ENCODE measurements at regions not wholly inside any gene's neighbourhood (a gene's known extent, or its start where the extent isn't known, plus 50 kb on each side); places are given as distances from the start of the nearest gene placed in this dataset.

DNA sequence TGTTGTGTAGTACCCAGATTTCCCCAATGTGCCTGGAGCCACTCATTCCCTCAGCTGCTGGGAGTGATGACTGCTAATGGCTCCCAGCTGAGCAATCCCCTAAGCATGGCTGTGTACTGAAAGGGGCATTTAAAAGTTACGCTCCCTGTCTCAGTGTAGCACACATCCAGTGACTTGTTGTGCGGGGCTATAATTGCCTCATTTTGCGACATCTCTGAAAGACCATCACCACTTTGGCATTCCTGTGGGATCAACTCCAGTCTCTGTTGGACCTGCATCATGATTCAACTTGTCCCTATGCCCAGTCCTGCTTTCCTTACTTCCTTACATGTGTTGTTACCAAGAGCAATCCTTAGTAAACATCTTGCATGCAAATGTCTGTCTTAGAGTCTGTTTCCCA is 201.2 kb upstream of the MPDZ start:
- no peak for DNase-seq
- Histone ChIP-seq H3K9me3 (ENCODE audit: control insufficient read depth, low read length) (no peaks in the 10 kb centered on the region), H3K4me3 (ENCODE audit: low read length) (no peak overlapping the region), H3K4me1 (ENCODE audit: control insufficient read depth, insufficient read depth, low read length) (no peaks in the 10 kb centered on the region), H3K27me3 (ENCODE audit: control insufficient read depth, insufficient read depth, low read length, poor library complexity, severe bottlenecking) (no peaks in the 10 kb centered on the region), H3K27ac (ENCODE audit: low read depth, low read length) (no peak overlapping the region), H3K9ac (ENCODE audit: extremely low read depth, low read length, poor library complexity, severe bottlenecking) (no peak overlapping the region), H3K36me3 (ENCODE audit: control insufficient read depth, insufficient read depth, low read length) (no peaks in the 10 kb centered on the region)
- no peaks in the 10 kb centered on the region for H3K36me3 Mint-ChIP-seq (ENCODE audit: low read depth)
- no peak overlapping the region for H3K27ac Mint-ChIP-seq
- H3K9me3 Mint-ChIP-seq = peaks cover 10% of the 10 kb centered on the region
- H3K4me3 Mint-ChIP-seq = no peak overlapping the region
- TF ChIP-seq, protein P1, sequence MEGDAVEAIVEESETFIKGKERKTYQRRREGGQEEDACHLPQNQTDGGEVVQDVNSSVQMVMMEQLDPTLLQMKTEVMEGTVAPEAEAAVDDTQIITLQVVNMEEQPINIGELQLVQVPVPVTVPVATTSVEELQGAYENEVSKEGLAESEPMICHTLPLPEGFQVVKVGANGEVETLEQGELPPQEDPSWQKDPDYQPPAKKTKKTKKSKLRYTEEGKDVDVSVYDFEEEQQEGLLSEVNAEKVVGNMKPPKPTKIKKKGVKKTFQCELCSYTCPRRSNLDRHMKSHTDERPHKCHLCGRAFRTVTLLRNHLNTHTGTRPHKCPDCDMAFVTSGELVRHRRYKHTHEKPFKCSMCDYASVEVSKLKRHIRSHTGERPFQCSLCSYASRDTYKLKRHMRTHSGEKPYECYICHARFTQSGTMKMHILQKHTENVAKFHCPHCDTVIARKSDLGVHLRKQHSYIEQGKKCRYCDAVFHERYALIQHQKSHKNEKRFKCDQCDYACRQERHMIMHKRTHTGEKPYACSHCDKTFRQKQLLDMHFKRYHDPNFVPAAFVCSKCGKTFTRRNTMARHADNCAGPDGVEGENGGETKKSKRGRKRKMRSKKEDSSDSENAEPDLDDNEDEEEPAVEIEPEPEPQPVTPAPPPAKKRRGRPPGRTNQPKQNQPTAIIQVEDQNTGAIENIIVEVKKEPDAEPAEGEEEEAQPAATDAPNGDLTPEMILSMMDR (conservative IDR thresholded peaks at IDR 0.05) = no peak
- H3K27me3 Mint-ChIP-seq (ENCODE audit: insufficient read depth) = no peaks in the 10 kb centered on the region
- WGBS, 2 experiments (ENCODE audit: insufficient coverage in 1 of 2, insufficient read length in 1 of 2) = 93 to 97% methylated on average over 3 of the region's 3 CpGs
- H3K4me1 Mint-ChIP-seq = peaks cover 5% of the 10 kb centered on the region

DNA sequence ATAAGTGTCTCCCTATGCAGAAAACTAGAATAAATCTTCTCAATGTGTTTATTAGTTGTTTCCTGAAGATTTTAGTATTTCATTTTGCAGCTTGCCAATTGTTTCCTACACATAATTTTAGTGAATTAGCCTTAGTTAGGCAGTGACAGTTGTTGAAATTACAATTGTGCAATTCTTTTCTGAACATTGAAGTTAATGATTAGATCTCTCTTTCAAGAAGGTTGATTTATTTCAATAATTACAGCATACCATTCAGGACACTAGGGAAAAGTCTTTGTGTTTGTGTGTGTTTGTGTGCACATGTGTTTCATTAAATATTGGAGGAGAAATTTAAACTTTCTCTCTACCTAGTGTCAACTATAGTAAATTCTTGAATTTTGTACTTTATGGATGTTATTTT is 199.6 kb upstream of the MPDZ start:
- no peaks in the 10 kb centered on the region for H3K27me3 Mint-ChIP-seq (ENCODE audit: insufficient read depth)
- Histone ChIP-seq H3K27me3 (ENCODE audit: control insufficient read depth, insufficient read depth, low read length, poor library complexity, severe bottlenecking) (no peaks in the 10 kb centered on the region), H3K36me3 (ENCODE audit: control insufficient read depth, insufficient read depth, low read length) (no peaks in the 10 kb centered on the region), H3K9ac (ENCODE audit: extremely low read depth, low read length, poor library complexity, severe bottlenecking) (no peak overlapping the region), H3K4me3 (ENCODE audit: low read length) (no peak overlapping the region), H3K4me1 (ENCODE audit: control insufficient read depth, insufficient read depth, low read length) (no peaks in the 10 kb centered on the region), H3K9me3 (ENCODE audit: control insufficient read depth, low read length) (peaks cover 4% of the 10 kb centered on the region), H3K27ac (ENCODE audit: low read depth, low read length) (no peak overlapping the region)
- H3K36me3 Mint-ChIP-seq (ENCODE audit: low read depth) = no peaks in the 10 kb centered on the region
- H3K4me3 Mint-ChIP-seq = no peak overlapping the region
- DNase-seq = no peak
- H3K4me1 Mint-ChIP-seq = peaks cover 5% of the 10 kb centered on the region
- peaks cover 23% of the 10 kb centered on the region for H3K9me3 Mint-ChIP-seq
- TF ChIP-seq, protein P1 (conservative IDR thresholded peaks at IDR 0.05) = no peak
- no peak overlapping the region for H3K27ac Mint-ChIP-seq

DNA sequence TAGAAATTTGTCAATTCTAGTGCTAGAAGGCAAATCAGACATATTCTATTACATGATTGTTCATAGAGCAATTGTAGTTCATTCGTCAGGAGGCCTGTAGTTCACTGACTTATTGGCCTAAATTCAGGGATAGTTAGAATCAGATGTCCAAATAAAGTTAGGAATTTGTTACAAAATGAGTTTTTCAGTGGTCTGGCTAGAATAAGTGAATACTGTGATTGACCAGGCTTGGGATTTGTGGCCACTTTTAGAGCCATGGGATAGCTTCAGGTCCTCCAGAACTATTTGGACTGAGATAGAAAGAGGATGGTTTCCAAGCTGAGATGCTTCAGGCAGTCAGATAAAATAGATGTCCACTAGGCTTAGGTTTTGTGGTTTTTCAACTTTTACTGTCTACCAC is 199.1 kb upstream of the MPDZ start:
- Mint-ChIP-seq H3K4me1 (peaks cover 5% of the 10 kb centered on the region), H3K36me3 (ENCODE audit: low read depth) (no peaks in the 10 kb centered on the region), H3K4me3 (no peak overlapping the region), H3K27ac (no peak overlapping the region), H3K9me3 (peaks cover 23% of the 10 kb centered on the region), H3K27me3 (ENCODE audit: insufficient read depth) (no peaks in the 10 kb centered on the region)
- H3K36me3 ChIP-seq (ENCODE audit: control insufficient read depth, insufficient read depth, low read length) = no peaks in the 10 kb centered on the region
- 88% methylated on average over 1 of the region's 1 CpG; no CpG with 5 or more reads in 1 of the 2 experiments for WGBS, 2 experiments (ENCODE audit: insufficient coverage in 1 of 2, insufficient read length in 1 of 2)
- H3K9ac ChIP-seq (ENCODE audit: extremely low read depth, low read length, poor library complexity, severe bottlenecking) = no peak overlapping the region
- no peaks in the 10 kb centered on the region for H3K4me1 ChIP-seq (ENCODE audit: control insufficient read depth, insufficient read depth, low read length)
- DNase-seq = no peak
- peaks cover 4% of the 10 kb centered on the region for H3K9me3 ChIP-seq (ENCODE audit: control insufficient read depth, low read length)
- H3K27me3 ChIP-seq (ENCODE audit: control insufficient read depth, insufficient read depth, low read length, poor library complexity, severe bottlenecking) = no peaks in the 10 kb centered on the region
- H3K4me3 ChIP-seq (ENCODE audit: low read length) = no peak overlapping the region
- no peak overlapping the region for H3K27ac ChIP-seq (ENCODE audit: low read depth, low read length)
- TF ChIP-seq, protein P1 (conservative IDR thresholded peaks at IDR 0.05) = no peak
